ENCODE measurements at regions not wholly inside any gene's neighbourhood (a gene's known extent, or its start where the extent isn't known, plus 50 kb on each side); places are given as distances from the start of the nearest gene placed in this dataset.

- no peak for DNase-seq
These were observed 350.7 kb upstream of the MYT1L start for GRCh38 chr2:2681711-2682251.

- no peak for DNase-seq
These were observed 350.0 kb upstream of the MYT1L start for GRCh38 chr2:2681085-2681484.

- no peak for DNase-seq
These were observed 343.8 kb upstream of the MYT1L start for GRCh38 chr2:2674831-2675230.

- no peak for DNase-seq
These were observed 342.3 kb upstream of the MYT1L start for GRCh38 chr2:2673406-2673805.

- DNase-seq, result no peak
These were observed 341.2 kb upstream of the MYT1L start for GRCh38 chr2:2672249-2672648.

- no peak for DNase-seq
These were observed 340.8 kb upstream of the MYT1L start for GRCh38 chr2:2671826-2672225.

GRCh38 chr2:2669316-2669715 is 338.2 kb upstream of the MYT1L start:
- no peak for DNase-seq

- no peak for DNase-seq
These were observed 337.7 kb upstream of the MYT1L start for GRCh38 chr2:2668681-2669265.

- DNase-seq, result no peak
These were observed 336.6 kb upstream of the MYT1L start for GRCh38 chr2:2667690-2668089.

- DNase-seq, result no peak
These were observed 334.7 kb upstream of the MYT1L start for GRCh38 chr2:2665834-2666133.

GRCh38 chr2:2664989-2665833 is 334.1 kb upstream of the MYT1L start:
- no peak for DNase-seq

GRCh38 chr2:2663401-2664036 is 332.4 kb upstream of the MYT1L start:
- DNase-seq, result no peak

- DNase-seq, result no peak
These were observed 331.8 kb upstream of the MYT1L start for GRCh38 chr2:2662847-2663356.

GRCh38 chr2:2662037-2662846 is 331.2 kb upstream of the MYT1L start:
- no peak for DNase-seq

- DNase-seq, result no peak
These were observed 329.8 kb upstream of the MYT1L start for GRCh38 chr2:2660789-2661355.

GRCh38 chr2:2657121-2657962 is 326.3 kb upstream of the MYT1L start:
- DNase-seq, result no peak

GRCh38 chr2:2656115-2657011 is 325.3 kb upstream of the MYT1L start:
- no peak for DNase-seq

GRCh38 chr2:2655453-2656114 is 324.5 kb upstream of the MYT1L start:
- no peak for DNase-seq

- DNase-seq, result no peak
These were observed 322.2 kb upstream of the MYT1L start for GRCh38 chr2:2653231-2653630.

All from T-helper 1 cell (primary cell).